Lower leg skin (tissue), 3 donors: ENCODE measurements at regions not wholly inside any gene's neighbourhood (a gene's known extent, or its start where the extent isn't known, plus 50 kb on each side); places are given as distances from the start of the nearest gene placed in this dataset.

ENCODE experiments used
- CTCF ChIP-seq, 3 donors: fragments of 450-650 bp; IDR thresholded peaks; one replicate each; pipeline ENCODE4 v1.5.1; 2016; ENCODE audit warnings: antibody characterized with exemption in 3 of 3, mild to moderate bottlenecking in 3 of 3, moderate library complexity in 2 of 3
- POLR2A ChIP-seq, 2 donors: fragments of 450-650 bp; IDR thresholded peaks; one replicate each; pipeline ENCODE4 v1.6.1; 2016 to 2017; ENCODE audit warnings: antibody characterized with exemption in 2 of 2, mild to moderate bottlenecking in 1 of 2, moderate library complexity in 1 of 2

- no peak for TF ChIP-seq CTCF (IDR thresholded peaks at IDR 0.05)
- no peak for TF ChIP-seq POLR2A (IDR thresholded peaks at IDR 0.05)
Measured at GRCh38 chr1:221583465-221583864, 158.4 kb downstream of the DUSP10 start.
